EH (cell line): ENCODE measurements at regions not wholly inside any gene's neighbourhood (a gene's known extent, or its start where the extent isn't known, plus 50 kb on each side); places are given as distances from the start of the nearest gene placed in this dataset.

ENCODE experiments used
- DNase-seq: peaks from one replicate; pipeline ENCODE4 v3.0.0-alpha.2; 2015; ENCODE audit warnings: low read depth

- no peak for DNase-seq
These were observed 442.6 kb upstream of the THRB start for GRCh38 chr3:24937228-24937627.

- no peak for DNase-seq
These were observed 443.1 kb upstream of the THRB start for GRCh38 chr3:24937780-24938179.

GRCh38 chr3:24943961-24944360, 449.3 kb upstream of the THRB start:
- DNase-seq: no peak

GRCh38 chr3:24944805-24945520, 450.3 kb upstream of the THRB start:
- no peak for DNase-seq

- no peak for DNase-seq
These were observed 450.9 kb upstream of the THRB start for GRCh38 chr3:24945563-24945962.

- DNase-seq: no peak
These were observed 452.5 kb upstream of the THRB start for GRCh38 chr3:24947103-24947502.

GRCh38 chr3:24951180-24951579, 456.5 kb upstream of the THRB start:
- DNase-seq: no peak

GRCh38 chr3:24952388-24952787, 457.7 kb upstream of the THRB start:
- no peak for DNase-seq

- DNase-seq: no peak
These were observed 458.6 kb upstream of the THRB start for GRCh38 chr3:24953060-24953771.

- DNase-seq: no peak
These were observed 462.0 kb upstream of the THRB start for GRCh38 chr3:24956613-24957012.

GRCh38 chr3:24958271-24958670, 463.6 kb upstream of the THRB start:
- peak; percentile 6 for DNase-seq

GRCh38 chr3:24958910-24959447, 464.3 kb upstream of the THRB start:
- no peak for DNase-seq

GRCh38 chr3:24963762-24964625, 464.1 kb upstream of the RARB start:
- peak; percentile 49 for DNase-seq

GRCh38 chr3:24965706-24966385, 462.2 kb upstream of the RARB start:
- peak; percentile 67 for DNase-seq

GRCh38 chr3:24968036-24968435, 460.0 kb upstream of the RARB start:
- peak; percentile 49 for DNase-seq

- DNase-seq: peak; percentile 73
These were observed 455.6 kb upstream of the RARB start for GRCh38 chr3:24972491-24972890.

- DNase-seq: no peak
These were observed 446.8 kb upstream of the RARB start for GRCh38 chr3:24981309-24981708.

- peak; percentile 29 for DNase-seq
These were observed 446.1 kb upstream of the RARB start for GRCh38 chr3:24981924-24982323.

- no peak for DNase-seq
These were observed 442.4 kb upstream of the RARB start for GRCh38 chr3:24985668-24986067.

- no peak for DNase-seq
These were observed 441.5 kb upstream of the RARB start for GRCh38 chr3:24986612-24987011.

- DNase-seq: no peak
These were observed 428.7 kb upstream of the RARB start for GRCh38 chr3:24999357-24999756.
